Gastrocnemius medialis (tissue), 4 donors: ENCODE measurements at regions not wholly inside any gene's neighbourhood (a gene's known extent, or its start where the extent isn't known, plus 50 kb on each side); places are given as distances from the start of the nearest gene placed in this dataset.

Experiments
- CTCF ChIP-seq, 5 experiments: fragments of 450-650 bp in 3 of 5; fragments of 200-600 bp in 2 of 5; sonication (generic) in 2 of 5; IDR thresholded peaks in 4 of 5; conservative IDR thresholded peaks in 1 of 5; 1 replicate in 4 of 5; 2 replicates in 1 of 5; pipeline ENCODE4 v1.5.1; 2016 to 2019; ENCODE audit warnings: antibody characterized with exemption in 5 of 5, mild to moderate bottlenecking in 3 of 5, moderate library complexity in 3 of 5
- POLR2A ChIP-seq, 2 donors: fragments of 450-650 bp; IDR thresholded peaks; one replicate each; pipeline ENCODE4 v1.6.1; 2017; ENCODE audit warnings: antibody characterized with exemption in 2 of 2, mild to moderate bottlenecking in 2 of 2, moderate library complexity in 2 of 2

GRCh38 chr7:34337163-34337562 lies 320.9 kb upstream of the NPSR1 start:
- TF ChIP-seq POLR2A (IDR thresholded peaks at IDR 0.05) (no peak), CTCF (IDR thresholded peaks at IDR 0.05 in 4 of 5, conservative IDR thresholded peaks at IDR 0.05 in 1 of 5) (no peak)
